HG03565 (cell line): ENCODE measurements at regions not wholly inside any gene's neighbourhood (a gene's known extent, or its start where the extent isn't known, plus 50 kb on each side); places are given as distances from the start of the nearest gene placed in this dataset.

Experiments
- ATAC-seq: cut with Tn5 transposase; IDR thresholded peaks from one replicate; pipeline ENCODE4 v1.9.1; 2021; ENCODE audit warnings: mild to moderate bottlenecking, moderate library complexity; ENCODE audit not compliant: unreplicated experiment

DNA sequence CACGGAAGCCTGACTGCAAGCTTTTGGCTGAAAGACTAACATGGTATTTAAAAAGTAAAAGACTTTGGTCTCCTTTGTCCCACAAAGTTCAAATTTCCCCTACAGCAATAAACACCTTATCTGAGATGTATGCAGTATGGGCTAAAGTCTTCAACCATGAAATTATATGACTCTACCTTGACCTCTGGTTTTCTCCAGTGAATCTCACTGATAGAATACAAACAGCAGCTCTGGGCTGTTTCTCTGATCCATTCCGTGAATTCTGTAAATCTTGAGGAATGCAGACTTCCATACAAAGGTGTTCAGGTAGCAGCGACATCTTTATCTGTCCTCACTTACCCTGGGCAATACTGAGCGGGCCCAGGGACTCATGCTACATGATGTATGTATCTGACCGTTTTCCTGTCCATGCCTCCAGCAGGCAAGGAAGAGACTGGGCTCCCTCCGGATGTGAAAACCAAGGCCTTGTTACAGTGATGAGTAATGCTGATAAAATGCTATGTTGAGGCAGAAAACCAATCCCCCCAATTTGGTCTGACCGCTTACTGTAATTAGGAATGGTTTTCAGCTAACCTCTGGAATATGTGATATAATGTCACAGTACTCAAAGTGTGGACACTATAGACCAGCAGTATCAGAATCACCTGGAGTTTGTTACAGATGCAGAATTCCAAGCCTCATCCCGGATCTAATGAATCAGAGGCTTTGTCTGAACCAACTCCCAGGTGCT lies 589.8 kb downstream of the HS3ST4 start:
- ATAC-seq = no peak

DNA sequence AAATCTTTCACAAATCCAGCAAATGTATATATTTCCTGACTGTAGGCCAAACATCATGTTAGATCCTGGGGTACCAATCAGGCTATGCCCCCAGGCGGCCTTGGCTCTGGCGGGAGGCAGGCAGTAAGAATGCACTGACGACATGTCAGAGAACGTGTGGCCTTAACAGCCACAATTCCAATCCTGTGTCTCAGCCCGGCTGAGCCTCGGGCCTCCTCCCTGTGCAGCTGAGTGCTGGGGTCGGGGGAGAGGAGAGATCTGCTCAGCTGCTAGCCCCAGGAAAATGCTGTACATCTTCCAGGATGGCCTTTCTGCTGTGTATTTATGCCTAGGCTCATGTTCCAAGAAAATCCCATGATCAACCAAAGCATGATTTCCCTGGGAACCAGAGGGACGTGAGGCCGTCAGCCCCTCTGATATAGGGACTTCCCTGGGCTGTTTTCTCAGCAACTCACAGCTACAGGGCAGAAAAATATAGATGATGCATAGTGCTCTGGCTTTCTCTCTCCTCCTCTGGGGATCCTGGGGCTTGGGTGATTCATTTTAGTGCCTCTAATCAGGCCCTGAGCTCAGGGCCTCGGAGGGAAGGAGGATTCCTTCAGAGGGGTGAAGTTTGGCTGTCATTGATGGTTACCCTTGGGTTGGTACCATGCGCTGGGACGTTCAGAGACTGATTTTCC lies 604.0 kb downstream of the HS3ST4 start:
- ATAC-seq = no peak

DNA sequence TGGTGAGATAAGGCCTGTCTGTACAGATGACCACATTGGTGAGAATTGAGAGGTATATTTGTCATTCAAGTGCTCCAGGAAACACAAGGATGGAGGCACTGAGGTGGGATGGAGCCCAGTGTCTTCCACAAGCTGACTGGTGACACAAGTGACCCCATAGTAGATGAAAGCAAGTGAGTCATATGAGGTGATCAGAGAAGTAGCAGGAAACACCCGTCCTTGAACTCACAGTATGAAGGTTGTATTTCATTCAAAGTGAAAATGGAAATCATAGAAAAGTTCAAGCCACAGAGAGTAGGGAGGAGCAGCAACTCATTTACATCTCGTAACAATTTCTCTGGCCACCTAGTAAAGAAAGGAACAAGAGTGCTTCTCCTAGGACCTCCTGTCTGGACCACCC lies 609.8 kb downstream of the HS3ST4 start:
- no peak for ATAC-seq

DNA sequence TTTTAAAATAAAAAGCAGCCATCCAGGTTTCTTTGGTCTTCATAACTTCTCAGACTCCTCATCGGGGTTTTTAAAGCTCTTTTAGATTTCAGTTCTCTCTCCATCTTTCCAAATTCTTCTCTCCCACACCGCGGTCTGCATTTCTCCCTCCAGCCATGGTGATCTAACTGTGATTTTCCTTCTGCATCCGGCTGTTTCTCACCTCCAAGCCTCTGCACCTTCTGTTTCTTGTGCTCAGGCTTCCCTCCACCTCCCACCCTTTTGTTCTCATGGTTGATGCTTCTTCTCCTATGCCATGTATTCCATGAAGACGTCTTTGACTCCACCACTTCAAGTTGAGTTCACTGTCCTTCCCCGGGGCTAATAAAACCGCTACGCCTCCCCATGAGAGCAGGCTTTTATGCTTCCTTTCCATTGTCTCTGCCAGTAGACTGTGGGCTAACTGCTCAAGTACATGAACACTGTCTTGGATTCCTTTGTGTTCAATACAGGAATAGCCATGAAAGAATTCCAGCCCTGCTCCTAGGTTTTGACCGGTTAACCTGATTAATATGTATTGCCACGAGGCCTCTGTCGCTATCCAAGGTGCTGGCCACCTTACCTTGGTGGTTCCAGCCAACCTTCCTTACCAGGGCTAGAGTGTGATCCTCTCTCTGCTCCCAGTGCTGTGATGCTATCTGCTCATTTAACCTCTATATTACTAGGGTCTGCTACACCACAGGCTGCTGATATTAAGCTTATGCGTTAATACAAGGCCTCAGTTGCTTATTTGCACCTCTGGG lies 625.1 kb downstream of the HS3ST4 start:
- ATAC-seq = no peak

DNA sequence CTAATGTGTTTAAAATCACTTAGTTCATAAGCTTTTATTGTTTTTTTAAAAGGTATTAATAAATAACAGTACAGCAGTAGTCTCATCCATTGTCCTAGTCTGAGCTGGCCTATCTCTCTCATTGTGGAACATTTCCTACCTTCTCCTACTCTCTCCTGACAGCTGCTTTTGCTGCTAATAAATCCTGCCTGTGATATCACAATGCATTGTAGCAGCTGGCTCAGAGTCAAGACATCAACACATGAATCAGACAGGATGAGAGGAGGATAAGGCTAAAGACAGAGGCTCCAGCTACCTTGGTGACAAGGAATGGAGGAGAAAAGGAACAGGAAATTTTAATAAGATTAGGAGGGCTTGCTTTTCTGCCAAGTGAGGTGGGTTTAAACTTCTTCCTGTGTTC lies 626.1 kb downstream of the HS3ST4 start:
- ATAC-seq = no peak

DNA sequence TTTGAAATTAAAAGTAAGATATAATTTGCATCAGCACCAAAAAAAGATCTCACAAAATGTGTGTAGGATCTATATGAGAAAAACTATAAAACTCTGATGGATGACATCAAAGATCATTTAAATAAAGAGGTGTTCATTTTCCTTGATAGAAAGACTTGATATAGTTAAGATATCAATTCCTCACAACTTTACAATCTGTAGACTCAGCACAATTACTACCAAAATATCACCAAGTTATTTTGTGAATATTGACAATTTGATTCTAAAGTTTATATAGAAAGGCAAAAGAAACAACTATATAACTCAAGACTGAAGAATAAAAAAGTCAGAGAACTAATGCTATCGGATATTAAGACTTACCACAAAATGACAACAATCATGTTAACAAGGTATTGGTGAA lies 638.9 kb downstream of the HS3ST4 start:
- no peak for ATAC-seq

DNA sequence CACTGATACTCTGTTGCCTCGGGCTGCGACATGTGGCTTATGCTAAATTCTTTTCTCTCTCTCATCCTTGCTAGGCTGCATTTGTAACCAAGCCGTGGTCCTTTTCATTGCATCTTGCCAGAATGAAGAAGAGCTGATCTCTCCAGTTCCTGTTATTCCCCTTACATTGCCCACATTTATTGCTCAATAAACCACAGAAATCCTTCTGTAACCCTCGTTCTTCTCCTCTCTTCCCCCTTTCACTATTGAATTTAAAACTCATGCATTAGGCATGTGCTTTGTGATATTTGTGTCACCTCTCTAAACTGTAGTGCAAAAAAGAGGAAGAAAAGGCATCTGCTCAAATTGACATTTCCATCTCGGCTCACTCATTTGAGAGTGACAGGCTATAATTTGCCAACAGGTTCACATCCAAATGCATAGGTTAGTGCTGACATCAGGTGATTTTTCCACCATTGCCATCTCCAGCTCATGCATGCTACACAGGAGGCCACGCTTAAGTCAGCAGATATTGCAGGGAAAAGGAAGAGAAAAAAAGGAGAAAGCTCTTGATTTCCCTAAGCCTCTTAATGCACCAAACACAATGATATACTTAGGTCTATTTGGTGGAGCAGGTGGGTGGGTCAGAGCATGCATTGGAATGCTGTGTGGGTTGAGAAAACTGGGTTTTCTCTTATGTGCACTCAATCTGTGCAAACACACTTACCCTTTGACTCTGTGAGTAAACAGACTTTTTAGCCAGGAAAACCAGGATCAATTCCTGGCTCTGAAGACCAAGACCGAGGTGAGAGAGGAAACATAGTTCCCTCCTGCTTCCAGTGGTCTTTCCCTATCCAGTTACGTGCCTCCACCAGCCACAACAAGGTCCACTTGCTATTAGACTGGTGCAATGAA lies 642.7 kb downstream of the HS3ST4 start:
- ATAC-seq = no peak

DNA sequence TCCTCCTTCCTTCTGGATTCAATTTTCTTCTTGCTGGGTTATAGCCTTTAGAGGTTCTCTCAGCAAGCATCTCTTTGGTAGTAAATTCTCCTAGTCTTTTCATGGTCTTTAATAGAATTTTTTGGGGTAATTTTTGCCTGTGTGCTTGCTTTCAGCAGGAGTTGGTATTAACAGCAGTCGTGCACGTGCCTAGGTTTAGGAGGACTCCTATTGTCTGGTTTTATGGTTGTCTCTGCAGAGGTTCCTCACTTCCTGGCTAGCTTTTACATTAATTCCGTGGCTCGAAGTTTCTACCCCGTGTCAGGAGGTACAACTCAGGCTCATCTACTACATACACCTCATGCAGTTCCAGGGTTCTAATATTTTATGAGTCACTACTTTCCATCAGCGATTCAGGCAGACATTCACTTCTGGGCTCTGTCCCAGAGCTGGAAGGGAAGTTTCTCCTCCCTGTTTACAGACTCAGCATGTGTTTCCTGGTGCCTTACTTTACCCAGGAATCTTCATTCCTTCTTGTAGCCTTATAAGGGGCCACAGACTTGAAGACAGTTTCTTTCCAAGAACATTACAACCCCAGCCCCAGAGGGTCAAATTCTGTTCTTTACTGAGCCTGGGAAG lies 643.6 kb downstream of the HS3ST4 start:
- ATAC-seq = no peak

DNA sequence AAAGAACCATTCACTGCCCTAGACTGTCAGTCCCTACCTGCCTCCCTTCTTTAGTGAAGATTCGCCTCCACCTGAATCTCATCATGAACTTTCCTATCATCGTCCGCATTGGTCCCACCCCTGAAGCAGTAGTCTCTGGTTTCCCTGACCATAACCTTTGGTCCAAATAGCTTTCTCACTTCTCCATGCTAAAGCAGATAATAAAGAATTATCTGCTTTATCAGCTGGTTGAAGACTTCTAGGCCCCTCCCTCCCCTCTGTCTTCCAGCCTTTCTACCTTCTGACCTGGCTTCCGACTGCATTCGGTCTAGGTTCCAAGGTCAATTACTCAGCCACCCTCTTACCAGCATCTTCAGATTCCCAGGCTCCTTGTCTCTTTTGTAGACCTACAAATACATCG lies 650.9 kb downstream of the HS3ST4 start:
- no peak for ATAC-seq

DNA sequence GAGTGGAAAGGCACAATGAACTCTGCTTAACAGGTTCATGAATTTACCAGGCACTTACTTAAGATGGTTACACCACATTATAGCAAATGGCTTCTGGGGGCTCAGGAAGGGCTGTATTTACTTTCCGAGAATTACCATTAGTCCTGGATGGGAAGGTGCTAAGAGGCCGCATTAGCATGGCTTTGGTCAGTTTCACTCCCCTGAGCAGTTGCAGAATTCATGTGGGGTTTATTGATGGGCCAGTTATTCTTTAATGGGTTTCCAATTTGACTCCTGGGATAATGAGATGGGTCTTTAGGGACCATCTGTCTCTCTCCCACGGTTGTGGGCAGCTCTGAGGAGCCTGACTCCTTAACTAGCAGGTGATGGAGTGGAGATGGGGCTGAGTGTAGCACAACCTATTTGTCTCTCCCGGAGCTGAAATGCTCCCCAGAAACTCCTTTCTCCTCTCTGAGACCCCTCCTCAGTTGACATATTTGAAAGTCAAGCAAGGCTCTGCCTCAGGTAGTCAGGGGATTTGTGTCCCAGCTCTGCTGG lies 652.5 kb downstream of the HS3ST4 start:
- no peak for ATAC-seq

DNA sequence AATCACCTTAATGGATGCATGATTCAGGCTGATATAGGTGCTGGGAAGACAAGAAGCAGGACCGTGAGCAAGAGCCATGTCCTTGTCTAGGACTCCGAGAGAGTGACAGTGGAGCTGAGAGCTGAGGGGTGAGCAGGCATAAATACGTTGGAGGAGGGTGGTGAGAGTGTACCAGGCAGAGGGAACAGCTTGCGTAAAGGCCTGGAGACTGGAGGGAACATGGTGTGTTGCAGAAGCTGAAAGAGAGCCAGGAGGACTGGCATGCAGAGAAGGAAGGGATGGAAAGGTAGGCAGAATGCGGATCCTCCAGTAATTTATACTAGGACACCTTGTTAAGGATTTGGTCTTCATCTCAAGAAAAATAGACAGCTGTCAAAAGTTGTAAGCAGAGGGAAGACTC lies 653.2 kb downstream of the HS3ST4 start:
- no peak for ATAC-seq

DNA sequence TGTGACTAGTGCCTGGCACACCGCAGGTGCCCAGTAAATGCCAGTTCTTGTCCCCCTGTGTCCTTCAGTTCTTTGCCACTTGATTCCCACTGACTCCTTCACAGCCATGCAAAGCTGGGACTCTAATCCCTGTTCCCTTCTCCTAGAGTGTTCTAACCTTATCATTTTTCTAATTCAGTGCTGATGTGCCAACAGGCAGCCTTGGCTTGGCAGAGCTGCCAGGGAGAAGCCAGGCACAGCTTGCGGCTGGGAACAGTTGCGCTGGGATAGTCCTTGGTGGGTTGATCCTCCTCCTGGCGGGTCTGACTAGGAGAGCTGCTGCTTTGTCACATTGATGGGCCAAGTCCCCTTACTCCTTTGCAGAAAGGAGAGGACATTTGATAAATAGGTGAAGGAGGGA lies 654.2 kb downstream of the HS3ST4 start:
- ATAC-seq = no peak

DNA sequence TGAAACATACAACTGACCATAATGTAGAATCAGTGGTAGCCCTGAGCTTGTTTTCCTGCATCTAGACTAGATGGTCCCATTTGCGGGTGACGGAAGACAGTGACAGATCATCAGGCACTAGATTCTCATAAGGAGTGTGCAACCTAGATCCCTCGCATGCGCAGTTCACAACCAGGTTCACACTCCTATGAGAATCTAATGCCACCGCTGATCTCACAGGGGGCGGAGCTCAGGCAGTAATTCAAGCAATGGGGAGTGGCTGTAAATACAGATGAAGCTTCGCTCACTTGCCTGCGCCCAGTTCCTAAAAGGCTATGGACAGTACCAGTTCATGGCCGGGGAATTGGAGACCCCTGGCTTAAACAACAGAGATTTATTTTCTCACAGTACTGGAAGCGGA lies 656.3 kb downstream of the HS3ST4 start:
- no peak for ATAC-seq

DNA sequence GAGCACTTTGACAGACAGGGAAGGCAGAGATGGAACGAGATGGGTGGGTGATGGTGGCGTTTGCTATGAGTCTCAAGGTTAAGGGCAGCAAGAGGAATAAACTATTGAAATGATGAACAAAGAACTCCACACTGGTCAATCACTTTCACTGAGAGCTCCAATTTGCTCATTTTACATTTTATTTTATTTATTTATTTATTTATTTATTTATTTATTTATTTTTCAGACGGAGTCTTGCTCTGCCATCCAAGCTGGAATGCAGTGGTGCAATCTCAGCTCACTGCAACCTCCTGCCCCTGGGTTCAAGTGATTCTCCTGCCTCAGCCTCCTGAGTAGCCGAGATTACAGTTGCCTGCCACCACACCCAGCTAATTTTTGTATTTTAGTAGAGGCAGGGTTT lies 669.1 kb downstream of the HS3ST4 start:
- no peak for ATAC-seq

DNA sequence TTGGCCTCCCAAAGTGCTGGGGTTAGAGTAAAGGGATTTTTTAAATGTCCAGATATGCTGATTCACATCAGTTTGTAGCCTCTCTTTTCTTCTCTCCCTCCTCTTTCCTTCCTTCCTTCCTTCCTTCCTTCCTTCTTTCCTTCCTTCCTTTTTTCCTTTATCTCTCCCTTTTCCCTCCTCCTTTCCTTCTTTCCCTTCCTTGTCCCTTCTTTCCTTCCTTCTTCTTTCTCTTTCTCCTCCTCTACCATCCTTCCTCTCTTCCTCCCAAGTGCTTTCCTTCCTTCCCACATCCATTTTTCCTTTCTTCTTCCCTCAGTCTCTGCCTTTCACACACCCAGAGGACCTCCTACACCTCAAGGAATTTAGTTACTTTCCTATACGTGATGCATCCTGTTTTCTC lies 671.8 kb downstream of the HS3ST4 start:
- ATAC-seq = no peak

DNA sequence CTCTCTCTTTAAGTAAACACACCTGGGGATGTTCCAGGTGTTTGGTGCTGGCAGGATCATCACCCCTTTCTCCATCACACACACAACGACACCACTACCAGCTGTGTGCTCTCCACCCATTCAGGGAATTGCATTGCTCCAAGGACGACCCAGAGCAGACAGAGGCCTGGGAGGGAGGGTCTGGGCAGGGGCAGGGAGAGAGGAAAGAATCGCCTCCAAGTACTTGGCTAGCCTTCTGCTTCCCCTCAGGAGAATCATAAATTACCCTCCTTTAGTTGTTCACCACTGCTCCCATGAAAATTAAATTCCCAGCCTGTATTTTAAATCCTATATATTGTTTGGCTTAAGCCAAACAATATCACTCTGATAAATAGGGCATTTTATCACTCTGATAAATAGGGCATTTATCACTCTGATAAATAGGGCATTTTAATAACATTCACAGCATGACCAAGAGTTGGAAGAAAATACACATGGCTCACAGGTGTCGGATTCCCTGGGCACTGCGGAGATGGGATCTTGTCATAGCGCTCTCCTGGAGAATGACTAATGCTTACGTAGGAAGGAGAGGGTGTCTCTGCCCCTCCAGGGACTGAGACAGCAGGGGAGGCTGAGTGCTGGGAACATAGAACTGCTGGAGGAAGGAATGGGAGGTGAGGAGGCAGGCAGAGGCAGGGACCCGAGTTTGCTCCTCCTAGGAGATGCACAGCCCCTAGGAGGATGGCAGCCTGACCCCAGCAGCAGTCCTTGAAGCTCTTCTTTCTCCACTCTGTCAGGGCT lies 673.6 kb downstream of the HS3ST4 start:
- no peak for ATAC-seq

DNA sequence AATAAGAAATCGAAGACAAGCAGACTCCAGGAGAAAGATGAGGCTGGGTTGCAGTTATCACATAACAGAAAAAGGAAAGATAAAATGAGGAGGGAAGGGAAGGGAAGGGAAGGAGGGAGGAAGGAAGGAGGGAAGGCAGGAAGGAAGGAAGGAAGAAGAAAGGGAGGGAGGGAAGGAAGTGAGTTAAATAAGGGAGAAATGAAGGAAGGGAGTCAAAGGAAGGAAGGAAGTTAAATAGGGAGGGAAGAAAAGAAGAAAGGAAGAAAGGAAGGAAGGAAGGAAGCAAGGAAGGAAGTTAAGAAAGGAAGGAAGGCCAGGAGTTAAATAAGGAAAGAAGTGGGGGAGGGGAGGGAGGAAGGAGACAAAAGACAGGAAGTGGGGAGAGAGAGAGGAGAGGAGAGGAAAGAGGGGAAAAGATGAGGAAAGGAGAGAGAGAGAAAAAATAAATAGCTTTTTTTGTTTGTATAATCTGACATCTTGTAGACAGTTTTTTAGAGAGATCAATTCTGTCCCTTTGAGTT lies 679.6 kb downstream of the HS3ST4 start:
- ATAC-seq = no peak

DNA sequence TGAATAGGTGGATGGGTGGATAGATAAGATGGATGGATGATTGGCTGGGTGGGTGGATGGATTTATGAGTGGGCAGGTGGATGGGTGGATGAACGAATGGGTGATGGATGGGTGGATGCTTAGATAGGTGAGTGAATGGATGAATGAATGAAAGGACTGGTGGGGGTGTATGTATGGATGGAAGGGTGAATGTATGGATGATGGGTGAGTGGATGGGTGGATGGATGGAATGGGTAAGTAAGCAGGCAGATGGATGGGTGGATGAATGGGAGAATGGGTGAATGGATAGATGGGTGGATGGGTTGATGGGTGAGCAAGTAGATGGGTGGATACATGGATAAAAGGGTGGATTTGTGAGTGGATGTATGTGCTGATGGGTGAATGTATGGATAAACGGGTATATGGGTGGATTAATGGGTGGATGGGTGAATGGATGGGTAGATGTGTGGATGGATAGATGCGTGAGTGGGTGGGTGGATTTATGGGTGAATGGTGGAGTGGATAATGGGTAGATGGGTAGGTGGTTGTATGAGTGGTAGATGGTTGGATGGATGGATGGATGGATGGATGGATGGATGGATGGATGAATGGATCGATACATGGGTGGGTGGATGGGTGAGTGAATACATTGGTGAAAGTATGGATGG lies 682.6 kb downstream of the HS3ST4 start:
- ATAC-seq = no peak

DNA sequence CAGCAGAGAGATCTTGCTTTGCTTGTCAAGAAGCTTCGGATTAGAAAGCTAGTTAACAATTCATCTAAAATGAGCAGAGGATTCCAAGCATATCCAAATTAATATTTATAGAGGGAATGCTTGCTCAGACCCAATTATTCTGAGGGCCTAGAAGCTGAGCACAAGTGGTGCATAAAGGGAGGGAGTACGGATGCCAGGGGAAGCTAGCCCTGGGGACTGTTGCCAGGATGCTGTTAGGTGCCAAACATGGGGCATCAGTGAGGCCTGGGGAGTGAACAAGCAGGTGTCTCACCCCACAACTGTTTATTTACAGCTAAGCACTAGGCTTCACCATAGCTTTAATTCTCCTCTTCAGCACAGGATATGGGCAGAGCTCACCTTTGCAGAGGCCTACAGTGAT lies 684.1 kb upstream of the C16orf82 start:
- ATAC-seq = no peak
